Esophagus squamous epithelium (tissue), 4 donors: ENCODE measurements at regions not wholly inside any gene's neighbourhood (a gene's known extent, or its start where the extent isn't known, plus 50 kb on each side); places are given as distances from the start of the nearest gene placed in this dataset.

Experiments used
- POLR2A ChIP-seq, 4 donors: fragments of 450-650 bp; IDR thresholded peaks; one replicate each; pipeline ENCODE4 v1.6.1; 2017; ENCODE audit warnings: antibody characterized with exemption in 4 of 4, mild to moderate bottlenecking in 4 of 4, moderate library complexity in 3 of 4
- TF ChIP-seq, protein P1 (sequence below), 6 experiments: fragments of 450-650 bp in 4 of 6; fragments of 200-600 bp in 2 of 6; sonication (generic) in 2 of 6; IDR thresholded peaks; one replicate each; pipeline ENCODE4 v1.5.1; 2016 to 2019; ENCODE audit warnings: antibody characterized with exemption in 6 of 6, mild to moderate bottlenecking in 4 of 6, moderate library complexity in 4 of 6

DNA sequence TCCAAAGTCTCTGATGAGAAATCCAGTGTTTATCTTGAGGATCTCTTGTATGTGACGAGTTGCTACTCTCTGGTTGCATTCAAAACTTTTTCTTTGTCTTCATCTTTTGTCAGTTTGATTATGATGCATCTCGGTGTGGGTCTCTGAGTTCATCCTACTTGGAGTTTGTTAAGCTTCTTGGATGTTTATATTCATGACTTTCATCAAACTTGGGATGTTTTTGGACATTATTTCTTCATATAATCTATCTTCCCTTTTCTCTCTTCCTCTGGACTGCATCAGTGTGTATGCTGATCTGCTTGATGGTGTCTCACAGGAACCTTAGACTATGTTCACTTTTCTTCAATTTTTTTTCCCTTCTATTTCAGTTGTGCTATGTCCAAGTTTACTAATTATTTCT lies 320.4 kb downstream of the TLE3 start:
- TF ChIP-seq, protein P1, sequence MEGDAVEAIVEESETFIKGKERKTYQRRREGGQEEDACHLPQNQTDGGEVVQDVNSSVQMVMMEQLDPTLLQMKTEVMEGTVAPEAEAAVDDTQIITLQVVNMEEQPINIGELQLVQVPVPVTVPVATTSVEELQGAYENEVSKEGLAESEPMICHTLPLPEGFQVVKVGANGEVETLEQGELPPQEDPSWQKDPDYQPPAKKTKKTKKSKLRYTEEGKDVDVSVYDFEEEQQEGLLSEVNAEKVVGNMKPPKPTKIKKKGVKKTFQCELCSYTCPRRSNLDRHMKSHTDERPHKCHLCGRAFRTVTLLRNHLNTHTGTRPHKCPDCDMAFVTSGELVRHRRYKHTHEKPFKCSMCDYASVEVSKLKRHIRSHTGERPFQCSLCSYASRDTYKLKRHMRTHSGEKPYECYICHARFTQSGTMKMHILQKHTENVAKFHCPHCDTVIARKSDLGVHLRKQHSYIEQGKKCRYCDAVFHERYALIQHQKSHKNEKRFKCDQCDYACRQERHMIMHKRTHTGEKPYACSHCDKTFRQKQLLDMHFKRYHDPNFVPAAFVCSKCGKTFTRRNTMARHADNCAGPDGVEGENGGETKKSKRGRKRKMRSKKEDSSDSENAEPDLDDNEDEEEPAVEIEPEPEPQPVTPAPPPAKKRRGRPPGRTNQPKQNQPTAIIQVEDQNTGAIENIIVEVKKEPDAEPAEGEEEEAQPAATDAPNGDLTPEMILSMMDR (IDR thresholded peaks at IDR 0.05): no peak
- TF ChIP-seq POLR2A (IDR thresholded peaks at IDR 0.05): no peak
